ENCODE measurements at regions not wholly inside any gene's neighbourhood (a gene's known extent, or its start where the extent isn't known, plus 50 kb on each side); places are given as distances from the start of the nearest gene placed in this dataset.

DNA sequence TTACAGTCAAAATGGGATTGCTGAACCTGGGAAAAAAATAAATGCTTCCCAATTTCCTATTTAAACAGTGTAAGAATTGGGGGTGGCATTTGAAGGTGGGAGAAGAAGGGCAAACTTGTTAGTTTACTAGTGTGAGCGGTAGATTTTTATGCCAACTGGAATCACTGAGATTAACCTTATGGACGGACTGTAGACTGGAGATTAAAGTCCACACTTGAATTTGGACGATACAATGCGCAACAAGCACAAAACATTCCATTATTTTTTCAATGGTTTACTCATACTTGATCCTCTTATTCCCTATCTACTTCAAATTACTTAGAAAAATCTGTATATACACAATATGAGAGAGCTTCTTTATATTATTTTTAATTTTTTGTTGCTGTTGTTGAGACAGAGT, 269.6 kb upstream of the KLF14 start:
- no peak overlapping the region for H3K4me3 ChIP-seq (ENCODE audit: low read depth, low read length)
- H3K9me3 ChIP-seq (ENCODE audit: control insufficient read depth, insufficient read depth, low read length) = no peaks in the 10 kb centered on the region
- no peak overlapping the region for H3K9ac ChIP-seq (ENCODE audit: low read depth, low read length)
- H3K4me1 ChIP-seq (ENCODE audit: control insufficient read depth, insufficient read depth, low read length) = peaks cover 23% of the 10 kb centered on the region
- no peaks in the 10 kb centered on the region for H3K36me3 ChIP-seq (ENCODE audit: control insufficient read depth, insufficient read depth, low read length)
- no peaks in the 10 kb centered on the region for H3K27me3 ChIP-seq (ENCODE audit: control insufficient read depth, insufficient read depth, low read length)
- H3K27ac ChIP-seq (ENCODE audit: low read depth, low read length) = no peak overlapping the region

DNA sequence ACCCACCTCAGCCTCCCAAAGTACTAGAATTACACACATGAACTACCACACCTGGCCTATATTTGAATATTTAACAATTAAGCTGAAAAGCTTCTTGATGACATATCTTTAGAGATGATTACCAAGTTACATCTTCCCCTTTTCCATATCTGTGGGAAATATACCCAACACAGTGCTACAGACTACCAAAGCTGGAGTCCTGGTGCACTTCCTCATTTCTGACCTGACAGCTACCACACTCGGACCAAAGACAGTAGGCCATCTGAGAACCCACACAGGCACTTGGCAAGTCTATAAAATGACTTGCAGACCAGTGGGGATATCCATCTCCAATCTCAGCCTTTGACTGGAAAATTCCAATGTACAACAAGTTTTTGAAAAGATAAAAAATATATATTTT, 270.4 kb upstream of the KLF14 start:
- H3K27me3 ChIP-seq (ENCODE audit: control insufficient read depth, insufficient read depth, low read length) = no peaks in the 10 kb centered on the region
- no peak overlapping the region for H3K9ac ChIP-seq (ENCODE audit: low read depth, low read length)
- H3K36me3 ChIP-seq (ENCODE audit: control insufficient read depth, insufficient read depth, low read length) = no peaks in the 10 kb centered on the region
- no peak overlapping the region for H3K4me3 ChIP-seq (ENCODE audit: low read depth, low read length)
- no peaks in the 10 kb centered on the region for H3K9me3 ChIP-seq (ENCODE audit: control insufficient read depth, insufficient read depth, low read length)
- H3K4me1 ChIP-seq (ENCODE audit: control insufficient read depth, insufficient read depth, low read length) = peaks cover 20% of the 10 kb centered on the region
- H3K27ac ChIP-seq (ENCODE audit: low read depth, low read length) = no peak overlapping the region

DNA sequence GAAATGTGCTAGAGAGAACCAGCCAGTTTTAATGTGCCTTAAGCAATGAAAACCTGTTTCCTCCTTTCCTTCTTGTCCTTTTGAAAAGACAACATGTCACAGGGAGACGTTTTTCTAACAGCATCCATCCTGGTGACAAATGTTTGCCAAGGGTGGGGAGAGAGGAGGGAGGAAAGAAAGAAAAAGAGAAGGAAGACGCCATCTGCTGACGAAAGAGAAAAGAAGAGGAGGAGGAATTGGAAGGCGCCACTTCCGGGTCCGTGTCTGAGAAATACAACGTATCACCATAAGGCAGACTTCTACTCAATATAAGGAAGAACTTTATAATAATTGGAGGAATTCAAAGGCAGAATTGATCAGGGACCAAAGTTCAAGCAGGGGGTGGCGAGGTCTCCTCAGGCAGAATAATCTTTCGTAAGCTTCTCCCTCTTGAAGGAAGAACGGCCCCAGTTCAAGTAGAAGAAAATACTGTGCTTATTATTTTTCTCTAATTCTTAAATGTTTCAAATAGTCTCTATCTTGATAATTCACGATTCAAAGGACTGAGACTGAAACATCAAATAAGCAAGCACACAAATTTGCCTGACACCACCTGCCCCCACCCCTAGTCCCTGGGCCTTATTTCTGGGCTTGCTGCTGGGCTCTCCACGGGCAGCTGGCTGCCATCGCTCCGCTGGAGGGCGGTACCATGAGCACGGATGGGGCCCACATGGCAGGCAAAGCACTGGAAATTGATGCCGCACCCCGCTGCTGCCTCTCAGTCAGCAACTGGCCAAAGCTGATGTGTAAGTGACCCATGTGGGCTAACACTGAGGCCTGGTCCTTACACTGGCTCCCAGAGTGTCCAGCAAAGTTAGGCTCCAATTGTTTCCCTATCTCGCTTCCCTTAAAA, 273.7 kb upstream of the KLF14 start:
- Histone ChIP-seq H3K9ac (ENCODE audit: low read depth, low read length) (no peak overlapping the region), H3K27ac (ENCODE audit: low read depth, low read length) (no peak overlapping the region), H3K4me3 (ENCODE audit: low read depth, low read length) (no peak overlapping the region)

DNA sequence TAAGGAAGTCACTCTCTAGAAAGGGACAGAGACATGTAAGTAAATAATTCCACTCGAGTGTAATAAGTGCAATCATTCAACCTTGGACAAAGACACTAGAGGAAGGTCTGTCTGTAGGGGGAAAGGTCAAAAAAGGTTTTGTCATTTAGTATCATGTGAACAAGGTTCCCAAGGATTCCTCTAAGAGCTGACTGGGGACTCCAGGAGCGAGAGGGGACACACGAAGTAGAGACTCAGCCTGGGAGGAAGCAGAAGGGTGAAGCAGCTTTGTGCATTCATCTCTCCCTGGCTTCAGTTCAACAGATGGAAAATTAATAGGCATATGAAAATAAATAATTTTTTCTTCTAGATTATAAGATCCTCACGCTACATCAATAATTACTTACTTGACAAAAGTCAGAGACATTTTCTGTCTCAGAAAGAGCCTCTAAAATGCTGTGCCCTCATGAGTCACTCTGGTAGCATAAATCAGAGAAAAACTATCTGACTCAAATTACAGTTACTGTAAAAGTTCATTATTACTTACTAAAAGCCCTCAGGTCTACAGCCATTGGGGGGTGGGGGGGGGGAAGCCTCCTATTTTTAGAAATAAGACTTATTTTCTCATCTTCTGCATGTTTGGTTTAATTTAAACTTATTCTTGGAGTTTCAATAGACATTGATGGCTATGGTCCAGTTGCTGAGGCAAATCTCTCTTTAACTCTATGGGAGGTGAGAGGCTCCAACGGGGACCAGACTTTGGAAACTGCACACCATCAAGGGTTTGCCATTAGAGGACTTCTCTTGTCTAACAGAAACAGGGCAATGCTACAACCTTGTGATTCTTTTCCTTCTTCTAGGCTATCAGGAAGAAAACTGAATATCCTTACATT, 275.1 kb upstream of the KLF14 start:
- Histone ChIP-seq H3K4me1 (ENCODE audit: control insufficient read depth, insufficient read depth, low read length) (peaks cover 20% of the 10 kb centered on the region), H3K36me3 (ENCODE audit: control insufficient read depth, insufficient read depth, low read length) (no peaks in the 10 kb centered on the region), H3K27ac (ENCODE audit: low read depth, low read length) (no peak overlapping the region), H3K4me3 (ENCODE audit: low read depth, low read length) (no peak overlapping the region), H3K9me3 (ENCODE audit: control insufficient read depth, insufficient read depth, low read length) (no peaks in the 10 kb centered on the region), H3K9ac (ENCODE audit: low read depth, low read length) (no peak overlapping the region), H3K27me3 (ENCODE audit: control insufficient read depth, insufficient read depth, low read length) (no peaks in the 10 kb centered on the region)

More for the DNA sequence above, 273.7 kb upstream of the KLF14 start:
- no peaks in the 10 kb centered on the region for H3K27me3 ChIP-seq (ENCODE audit: control insufficient read depth, insufficient read depth, low read length)
- no peaks in the 10 kb centered on the region for H3K36me3 ChIP-seq (ENCODE audit: control insufficient read depth, insufficient read depth, low read length)
- no peaks in the 10 kb centered on the region for H3K9me3 ChIP-seq (ENCODE audit: control insufficient read depth, insufficient read depth, low read length)
- H3K4me1 ChIP-seq (ENCODE audit: control insufficient read depth, insufficient read depth, low read length) = peaks cover 18% of the 10 kb centered on the region

DNA sequence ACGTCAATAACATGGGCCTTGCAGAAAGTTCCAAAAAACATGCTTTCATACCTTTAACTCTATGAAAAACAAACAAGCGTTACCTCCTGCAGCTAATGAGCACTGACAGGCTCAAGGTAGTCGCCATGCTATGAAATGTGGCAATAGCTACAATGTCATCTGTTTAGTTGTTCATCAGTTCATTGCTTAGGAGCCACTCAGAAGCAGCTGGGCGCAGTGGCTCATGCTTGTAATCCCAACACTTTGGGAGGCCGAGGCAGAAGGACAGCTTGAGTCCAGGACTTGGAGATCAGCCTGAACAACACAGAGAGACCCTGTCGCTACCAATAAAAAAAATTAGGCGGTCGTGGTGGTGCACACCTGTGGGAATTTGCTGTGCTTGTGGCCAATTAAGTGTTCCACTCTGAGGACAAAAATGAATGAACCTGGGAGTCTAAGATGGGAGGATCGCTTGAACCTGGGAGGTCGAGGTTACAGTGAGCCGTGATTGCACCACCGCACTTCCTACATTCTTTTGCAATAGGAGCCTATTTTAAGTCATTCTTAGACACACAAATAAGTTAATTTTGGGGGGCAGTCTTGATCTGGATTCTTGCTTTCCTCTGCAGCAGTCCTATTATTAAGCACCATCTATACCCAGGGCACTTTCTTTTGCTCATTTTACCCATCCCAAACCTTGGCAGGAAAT, 276.2 kb upstream of the KLF14 start:
- Histone ChIP-seq H3K9ac (ENCODE audit: low read depth, low read length) (no peak overlapping the region), H3K9me3 (ENCODE audit: control insufficient read depth, insufficient read depth, low read length) (no peaks in the 10 kb centered on the region), H3K36me3 (ENCODE audit: control insufficient read depth, insufficient read depth, low read length) (no peaks in the 10 kb centered on the region), H3K4me3 (ENCODE audit: low read depth, low read length) (no peak overlapping the region), H3K27ac (ENCODE audit: low read depth, low read length) (no peak overlapping the region), H3K4me1 (ENCODE audit: control insufficient read depth, insufficient read depth, low read length) (peaks cover 20% of the 10 kb centered on the region), H3K27me3 (ENCODE audit: control insufficient read depth, insufficient read depth, low read length) (no peaks in the 10 kb centered on the region)

DNA sequence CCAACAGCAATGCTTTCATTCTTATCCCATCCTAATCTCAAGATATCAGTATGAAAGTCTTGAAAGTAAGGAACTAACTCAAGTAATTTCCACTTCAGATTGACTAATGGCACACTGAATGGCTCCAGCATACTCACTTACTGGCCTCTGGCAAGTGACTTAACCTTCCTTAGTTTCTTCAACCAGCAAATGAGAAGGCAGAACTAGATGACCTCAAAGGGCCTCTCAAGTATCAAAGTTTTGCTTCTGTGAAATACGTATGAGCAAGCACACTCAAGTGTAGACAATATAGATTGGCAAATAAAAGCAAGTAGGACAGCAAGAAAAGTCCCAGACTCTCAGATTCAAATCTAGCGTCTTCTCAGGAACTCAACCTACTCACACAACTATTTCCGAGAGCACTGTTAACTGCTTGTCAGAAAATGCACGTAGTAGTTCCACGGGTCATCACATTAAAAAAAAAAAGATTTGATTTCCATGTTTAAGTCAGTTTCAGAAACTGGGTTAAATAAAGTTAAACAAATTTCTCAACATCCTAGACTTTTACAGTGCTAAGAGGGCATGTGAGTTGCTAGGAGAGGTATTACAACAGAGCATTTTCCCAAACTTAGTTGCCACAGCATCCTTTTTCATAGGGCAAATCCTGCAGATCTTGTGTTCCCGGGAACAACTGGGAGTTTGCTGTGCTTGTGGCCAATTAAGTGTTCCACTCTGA, 276.9 kb upstream of the KLF14 start:
- H3K9me3 ChIP-seq (ENCODE audit: control insufficient read depth, insufficient read depth, low read length) = no peaks in the 10 kb centered on the region
- H3K4me1 ChIP-seq (ENCODE audit: control insufficient read depth, insufficient read depth, low read length) = peaks cover 20% of the 10 kb centered on the region
- no peak overlapping the region for H3K27ac ChIP-seq (ENCODE audit: low read depth, low read length)
- no peak overlapping the region for H3K4me3 ChIP-seq (ENCODE audit: low read depth, low read length)
- no peak overlapping the region for H3K9ac ChIP-seq (ENCODE audit: low read depth, low read length)
- no peaks in the 10 kb centered on the region for H3K36me3 ChIP-seq (ENCODE audit: control insufficient read depth, insufficient read depth, low read length)
- no peaks in the 10 kb centered on the region for H3K27me3 ChIP-seq (ENCODE audit: control insufficient read depth, insufficient read depth, low read length)

DNA sequence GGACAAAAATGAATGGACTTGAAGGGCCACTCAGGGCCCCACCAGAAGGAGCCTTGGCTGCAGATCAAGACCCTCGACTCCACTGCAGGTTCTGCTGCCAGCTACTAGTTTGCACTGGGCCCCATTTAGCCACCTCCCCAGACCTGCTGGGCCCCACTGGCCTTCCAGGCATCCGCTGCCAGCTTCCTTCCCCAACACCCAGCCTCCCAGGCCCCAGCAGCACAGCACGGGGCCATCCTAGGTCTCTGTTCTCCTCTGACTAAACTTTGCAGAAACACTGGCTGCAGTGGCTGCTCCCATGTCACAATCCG, 277.4 kb upstream of the KLF14 start:
- Histone ChIP-seq H3K4me3 (ENCODE audit: low read depth, low read length) (no peak overlapping the region), H3K27ac (ENCODE audit: low read depth, low read length) (no peak overlapping the region), H3K4me1 (ENCODE audit: control insufficient read depth, insufficient read depth, low read length) (peaks cover 20% of the 10 kb centered on the region), H3K36me3 (ENCODE audit: control insufficient read depth, insufficient read depth, low read length) (no peaks in the 10 kb centered on the region), H3K9me3 (ENCODE audit: control insufficient read depth, insufficient read depth, low read length) (no peaks in the 10 kb centered on the region), H3K27me3 (ENCODE audit: control insufficient read depth, insufficient read depth, low read length) (no peaks in the 10 kb centered on the region), H3K9ac (ENCODE audit: low read depth, low read length) (no peak overlapping the region)

DNA sequence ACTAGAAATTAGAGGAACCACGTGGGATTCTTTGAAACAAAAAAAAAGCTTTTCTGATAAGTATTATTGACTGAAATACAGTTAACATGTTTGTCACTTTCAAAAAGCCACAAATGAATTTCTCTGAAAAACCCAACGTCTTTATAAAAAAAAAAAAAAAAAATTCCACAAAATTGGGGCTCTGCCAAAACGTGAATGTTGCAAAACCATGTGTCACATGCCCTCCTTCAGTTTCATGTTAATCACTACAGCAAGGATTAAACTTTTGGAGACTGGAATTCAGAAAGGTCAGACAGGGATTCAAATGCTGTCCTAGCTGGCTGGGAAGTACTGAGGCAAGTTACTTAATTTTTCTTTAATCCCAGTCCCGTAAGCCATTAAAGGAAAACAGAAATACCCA, 278.0 kb upstream of the KLF14 start:
- Histone ChIP-seq H3K9me3 (ENCODE audit: control insufficient read depth, insufficient read depth, low read length) (no peaks in the 10 kb centered on the region), H3K27me3 (ENCODE audit: control insufficient read depth, insufficient read depth, low read length) (no peaks in the 10 kb centered on the region), H3K9ac (ENCODE audit: low read depth, low read length) (no peak overlapping the region), H3K4me3 (ENCODE audit: low read depth, low read length) (no peak overlapping the region), H3K36me3 (ENCODE audit: control insufficient read depth, insufficient read depth, low read length) (no peaks in the 10 kb centered on the region), H3K4me1 (ENCODE audit: control insufficient read depth, insufficient read depth, low read length) (peaks cover 20% of the 10 kb centered on the region), H3K27ac (ENCODE audit: low read depth, low read length) (no peak overlapping the region)

DNA sequence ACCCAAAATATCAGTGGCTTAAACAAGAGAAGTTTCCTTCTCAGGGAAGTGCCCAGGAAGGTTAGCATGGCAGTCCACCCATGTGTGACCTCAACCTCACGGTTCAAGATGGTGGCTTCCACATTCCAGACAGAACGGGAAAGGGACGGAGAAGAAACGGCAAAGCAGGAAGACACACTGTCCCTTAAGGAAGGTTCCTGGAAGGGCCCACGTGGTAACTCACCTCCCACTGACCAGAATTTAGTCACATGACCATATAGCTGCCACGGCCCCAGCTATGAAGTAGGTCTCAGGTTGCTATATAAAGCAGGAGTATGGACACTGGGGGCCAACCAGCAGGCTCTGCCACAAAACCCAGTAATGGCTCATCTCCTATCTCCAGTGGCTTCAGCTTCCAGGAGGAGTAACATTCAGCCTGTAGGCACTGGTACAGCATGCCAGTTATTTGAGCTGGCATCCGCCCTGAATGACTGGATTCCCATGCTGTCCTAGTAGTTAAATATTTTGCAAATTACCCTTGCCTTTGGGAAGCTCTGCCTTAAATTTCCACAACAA, 278.5 kb upstream of the KLF14 start:
- no peak overlapping the region for H3K27ac ChIP-seq (ENCODE audit: low read depth, low read length)
- H3K4me1 ChIP-seq (ENCODE audit: control insufficient read depth, insufficient read depth, low read length) = peaks cover 16% of the 10 kb centered on the region
- H3K9ac ChIP-seq (ENCODE audit: low read depth, low read length) = no peak overlapping the region
- H3K4me3 ChIP-seq (ENCODE audit: low read depth, low read length) = no peak overlapping the region
- H3K27me3 ChIP-seq (ENCODE audit: control insufficient read depth, insufficient read depth, low read length) = no peaks in the 10 kb centered on the region
- no peaks in the 10 kb centered on the region for H3K36me3 ChIP-seq (ENCODE audit: control insufficient read depth, insufficient read depth, low read length)
- H3K9me3 ChIP-seq (ENCODE audit: control insufficient read depth, insufficient read depth, low read length) = no peaks in the 10 kb centered on the region

DNA sequence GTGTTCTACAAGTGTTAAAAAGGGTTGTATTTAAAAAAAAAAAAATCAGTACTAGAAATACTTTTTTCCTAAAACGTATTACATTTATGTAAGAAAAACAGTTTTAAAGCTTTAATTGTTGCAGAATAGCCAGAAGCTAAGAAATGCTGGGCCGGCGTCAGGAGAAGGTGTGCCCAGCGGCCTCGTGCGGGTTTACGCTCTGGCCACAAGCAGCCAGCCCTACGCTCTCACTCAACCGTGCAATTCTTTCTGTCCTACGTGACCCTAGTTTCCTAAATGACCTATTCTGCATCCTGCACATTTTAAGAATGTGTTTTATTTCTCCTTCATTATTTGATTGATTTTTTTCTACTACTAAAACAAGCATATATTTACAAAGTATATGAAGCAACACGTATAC, 279.7 kb upstream of the KLF14 start:
- Histone ChIP-seq H3K4me1 (ENCODE audit: control insufficient read depth, insufficient read depth, low read length) (peaks cover 9% of the 10 kb centered on the region), H3K27ac (ENCODE audit: low read depth, low read length) (no peak overlapping the region), H3K27me3 (ENCODE audit: control insufficient read depth, insufficient read depth, low read length) (no peaks in the 10 kb centered on the region), H3K9ac (ENCODE audit: low read depth, low read length) (no peak overlapping the region), H3K9me3 (ENCODE audit: control insufficient read depth, insufficient read depth, low read length) (no peaks in the 10 kb centered on the region), H3K36me3 (ENCODE audit: control insufficient read depth, insufficient read depth, low read length) (no peaks in the 10 kb centered on the region), H3K4me3 (ENCODE audit: low read depth, low read length) (no peak overlapping the region)
